Fibroblast of lung (primary cell): ENCODE measurements at regions not wholly inside any gene's neighbourhood (a gene's known extent, or its start where the extent isn't known, plus 50 kb on each side); places are given as distances from the start of the nearest gene placed in this dataset.

Experiments used
- DNase-seq, 2 donors: peaks; one replicate each; pipeline versions ENCODE4 v3.0.0 to v3.0.0-alpha.2; 2010; ENCODE audit warnings: low read depth in 2 of 2
- H2AFZ ChIP-seq: 2 replicates; pipeline ENCODE4 v1.5.1; 2012; ENCODE audit warnings: low read length, control low read depth, inconsistent platforms
- H3K27ac ChIP-seq: 2 replicates; pipeline ENCODE4 v1.5.1; 2011; ENCODE audit warnings: low read length, control low read depth; ENCODE audit not compliant: insufficient read depth
- H3K27me3 ChIP-seq: 2 replicates; pipeline ENCODE4 v1.5.1; 2011; ENCODE audit warnings: mild to moderate bottlenecking, low read length; ENCODE audit not compliant: control insufficient read depth, insufficient read depth
- H3K36me3 ChIP-seq: 2 replicates; pipeline ENCODE4 v1.5.1; 2011; ENCODE audit warnings: low read length; ENCODE audit not compliant: control insufficient read depth, insufficient read depth
- H3K4me1 ChIP-seq: 2 replicates; pipeline ENCODE4 v1.5.1; 2011; ENCODE audit warnings: low read length; ENCODE audit not compliant: control insufficient read depth, insufficient read depth; ENCODE audit errors: extremely low read depth
- H3K4me2 ChIP-seq: 2 replicates; pipeline ENCODE4 v1.5.1; 2011; ENCODE audit warnings: low read length, control low read depth; ENCODE audit not compliant: insufficient read depth; ENCODE audit errors: extremely low read depth
- H3K4me3 ChIP-seq, 4 experiments: fragments of 200-600 bp in 1 of 4; sonication (generic) in 1 of 4; replicated peaks in 1 of 4; 2 replicates each; pipeline ENCODE4 v1.5.1; 2011 to 2016; ENCODE audit warnings: low read length in 4 of 4, low read depth in 3 of 4, mild to moderate bottlenecking in 3 of 4, control low read depth in 2 of 4, inconsistent platforms in 1 of 4, mixed read lengths in 1 of 4; ENCODE audit not compliant: insufficient read depth in 1 of 4; ENCODE audit errors: control extremely low read depth in 1 of 4
- H3K79me2 ChIP-seq: 2 replicates; pipeline ENCODE4 v1.5.1; 2012; ENCODE audit warnings: mild to moderate bottlenecking, low read length, inconsistent platforms; ENCODE audit not compliant: control insufficient read depth, insufficient read depth
- H3K9ac ChIP-seq: 2 replicates; pipeline ENCODE4 v1.5.1; 2011; ENCODE audit warnings: mild to moderate bottlenecking, low read length, control low read depth; ENCODE audit not compliant: insufficient read depth
- H3K9me3 ChIP-seq: 2 replicates; pipeline ENCODE4 v1.5.1; 2012; ENCODE audit warnings: low read depth, low read length; ENCODE audit not compliant: control insufficient read depth, insufficient read depth
- H4K20me1 ChIP-seq: 2 replicates; pipeline ENCODE4 v1.5.1; 2011; ENCODE audit warnings: low read length; ENCODE audit not compliant: control insufficient read depth, insufficient read depth; ENCODE audit errors: extremely low read depth
- EZH2 ChIP-seq: IDR thresholded peaks from 2 replicates; pipeline ENCODE4 v1.5.1; 2012; ENCODE audit warnings: low read length, control low read depth, mild to moderate bottlenecking; ENCODE audit errors: missing control alignments
- TF ChIP-seq, protein P1 (sequence below), 2 donors: IDR thresholded peaks in 1 of 2; conservative IDR thresholded peaks in 1 of 2; 1 replicate in 1 of 2; 2 replicates in 1 of 2; pipeline ENCODE4 v1.5.1; 2011 to 2012; ENCODE audit warnings: low read length in 2 of 2, control low read depth in 1 of 2, inconsistent platforms in 1 of 2, low read depth in 1 of 2, mild to moderate bottlenecking in 1 of 2

DNA sequence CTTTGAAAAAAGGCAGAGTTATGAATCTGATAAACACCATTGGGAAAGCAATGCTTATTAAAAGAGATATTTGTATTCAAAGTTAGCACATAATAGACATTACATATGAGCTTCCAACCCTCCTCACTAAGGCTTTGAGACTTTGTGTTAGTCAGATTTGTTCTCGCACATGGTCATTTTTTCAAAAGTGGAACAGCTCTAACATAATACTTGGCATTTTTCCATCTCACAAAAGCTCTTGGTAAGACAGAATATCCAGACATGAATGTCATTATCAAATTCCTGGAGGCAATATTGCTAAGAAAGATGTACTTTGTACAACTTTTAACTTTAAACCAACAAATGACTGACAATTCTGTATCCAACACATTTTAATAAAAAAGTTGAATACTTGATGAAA lies 292.4 kb upstream of the SMIM30 start:
- H3K36me3 ChIP-seq: no peaks in the 10 kb centered on the region
- no peak for TF ChIP-seq EZH2
- TF ChIP-seq, protein P1, sequence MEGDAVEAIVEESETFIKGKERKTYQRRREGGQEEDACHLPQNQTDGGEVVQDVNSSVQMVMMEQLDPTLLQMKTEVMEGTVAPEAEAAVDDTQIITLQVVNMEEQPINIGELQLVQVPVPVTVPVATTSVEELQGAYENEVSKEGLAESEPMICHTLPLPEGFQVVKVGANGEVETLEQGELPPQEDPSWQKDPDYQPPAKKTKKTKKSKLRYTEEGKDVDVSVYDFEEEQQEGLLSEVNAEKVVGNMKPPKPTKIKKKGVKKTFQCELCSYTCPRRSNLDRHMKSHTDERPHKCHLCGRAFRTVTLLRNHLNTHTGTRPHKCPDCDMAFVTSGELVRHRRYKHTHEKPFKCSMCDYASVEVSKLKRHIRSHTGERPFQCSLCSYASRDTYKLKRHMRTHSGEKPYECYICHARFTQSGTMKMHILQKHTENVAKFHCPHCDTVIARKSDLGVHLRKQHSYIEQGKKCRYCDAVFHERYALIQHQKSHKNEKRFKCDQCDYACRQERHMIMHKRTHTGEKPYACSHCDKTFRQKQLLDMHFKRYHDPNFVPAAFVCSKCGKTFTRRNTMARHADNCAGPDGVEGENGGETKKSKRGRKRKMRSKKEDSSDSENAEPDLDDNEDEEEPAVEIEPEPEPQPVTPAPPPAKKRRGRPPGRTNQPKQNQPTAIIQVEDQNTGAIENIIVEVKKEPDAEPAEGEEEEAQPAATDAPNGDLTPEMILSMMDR (conservative IDR thresholded peaks at IDR 0.05 in 1 of 2, IDR thresholded peaks at IDR 0.05 in 1 of 2; ENCODE audit: low read depth in 1 of 2, low read length in 2 of 2): no peak

GRCh38 chr7:113408999-113409398 lies 290.6 kb upstream of the SMIM30 start:
- Histone ChIP-seq H3K4me1 (no peaks in the 10 kb centered on the region), H3K36me3 (no peaks in the 10 kb centered on the region), H3K27me3 (no peaks in the 10 kb centered on the region), H3K9ac (no peak overlapping the region), H3K9me3 (no peaks in the 10 kb centered on the region), H3K4me2 (no peak overlapping the region), H2AFZ (no peak overlapping the region), H3K79me2 (no peaks in the 10 kb centered on the region), H4K20me1 (no peaks in the 10 kb centered on the region), H3K27ac (no peak overlapping the region), H3K4me3 (no peak overlapping the region)
- peak in 1 of 2 donors; percentile 11 for DNase-seq
- TF ChIP-seq EZH2: no peak
- TF ChIP-seq, protein P1 (conservative IDR thresholded peaks at IDR 0.05 in 1 of 2, IDR thresholded peaks at IDR 0.05 in 1 of 2; ENCODE audit: low read depth in 1 of 2, low read length in 2 of 2): no peak

More for the DNA sequence above, 292.4 kb upstream of the SMIM30 start:
- Histone ChIP-seq H3K79me2 (no peaks in the 10 kb centered on the region), H3K27ac (no peak overlapping the region), H3K9me3 (no peaks in the 10 kb centered on the region), H3K4me1 (no peaks in the 10 kb centered on the region), H2AFZ (no peak overlapping the region), H3K4me3 (no peak overlapping the region), H4K20me1 (no peaks in the 10 kb centered on the region), H3K4me2 (no peak overlapping the region), H3K9ac (no peak overlapping the region), H3K27me3 (no peaks in the 10 kb centered on the region)
- DNase-seq: no peak

DNA sequence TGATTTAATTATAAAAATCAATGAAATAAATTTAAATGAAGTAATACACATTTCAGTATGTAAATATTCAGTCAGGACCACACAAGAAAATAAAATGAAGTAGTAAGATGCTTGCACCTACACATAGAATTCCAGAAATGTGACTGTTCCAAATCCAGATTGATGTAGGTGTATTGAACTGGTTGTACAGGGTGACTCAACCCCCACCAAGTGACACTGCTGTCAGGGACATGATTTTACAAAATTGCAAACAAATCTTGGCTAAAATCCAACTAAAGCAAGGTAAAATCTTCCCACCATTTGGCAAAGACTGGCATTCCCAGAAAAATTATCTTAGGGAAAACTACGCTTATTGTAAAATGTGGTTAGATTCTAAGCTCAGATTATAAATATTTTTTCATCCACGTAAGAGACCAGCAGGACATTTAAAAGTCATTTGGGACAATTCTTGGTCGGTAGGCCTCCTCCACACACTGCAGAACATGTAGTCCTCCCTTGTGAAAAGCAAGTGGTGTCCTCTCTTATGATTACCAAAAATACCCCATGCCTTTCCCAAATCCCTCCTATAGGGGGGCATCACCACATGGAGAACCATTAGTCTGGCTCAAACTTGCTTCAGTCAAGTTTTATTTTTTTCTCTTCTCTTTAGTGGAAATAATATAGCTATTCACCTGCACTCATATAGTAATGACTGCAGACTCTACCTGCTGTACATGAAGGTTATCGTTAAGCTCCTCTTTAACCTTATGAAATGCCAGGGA lies 287.1 kb upstream of the SMIM30 start:
- Histone ChIP-seq H3K9me3 (no peaks in the 10 kb centered on the region), H3K4me2 (no peak overlapping the region), H2AFZ (no peak overlapping the region), H3K79me2 (no peaks in the 10 kb centered on the region), H4K20me1 (no peaks in the 10 kb centered on the region), H3K4me3 (no peak overlapping the region), H3K27me3 (no peaks in the 10 kb centered on the region), H3K9ac (no peak overlapping the region), H3K27ac (no peak overlapping the region), H3K4me1 (no peaks in the 10 kb centered on the region), H3K36me3 (no peaks in the 10 kb centered on the region)
- no peak for DNase-seq
- no peak for TF ChIP-seq EZH2
- TF ChIP-seq, protein P1 (conservative IDR thresholded peaks at IDR 0.05 in 1 of 2, IDR thresholded peaks at IDR 0.05 in 1 of 2; ENCODE audit: low read depth in 1 of 2, low read length in 2 of 2): no peak
